Neutrophil (primary cell): ENCODE measurements at regions not wholly inside any gene's neighbourhood (a gene's known extent, or its start where the extent isn't known, plus 50 kb on each side); places are given as distances from the start of the nearest gene placed in this dataset.
"Not testable (repeated sequence)": the region's sequence is repeated elsewhere in the genome, so short reads cannot be mapped to it uniquely, and the experiment has no call there.

ENCODE experiments used
- H3K27ac ChIP-seq: fragments of 200-600 bp; sonication (generic); 2 replicates; pipeline ENCODE4 v1.5.1; 2016; ENCODE audit warnings: mild to moderate bottlenecking, moderate library complexity
- H3K27me3 ChIP-seq: fragments of 200-600 bp; sonication (generic); 2 replicates; pipeline ENCODE4 v1.6.0; 2016; ENCODE audit warnings: mild to moderate bottlenecking
- H3K36me3 ChIP-seq: fragments of 200-600 bp; sonication (generic); 2 replicates; pipeline ENCODE4 v1.5.1; 2017
- H3K4me1 ChIP-seq, 2 experiments: fragments of 200-600 bp in 1 of 2; sonication (generic) in 1 of 2; 1 replicate in 1 of 2; 2 replicates in 1 of 2; pipeline versions ENCODE4 v1.5.1 to v1.6.1; 2013 to 2016; ENCODE audit warnings: low read depth in 1 of 2, low read length in 1 of 2, mild to moderate bottlenecking in 1 of 2, moderate library complexity in 1 of 2; ENCODE audit not compliant: control insufficient read depth in 1 of 2, insufficient read depth in 1 of 2
- H3K4me3 ChIP-seq, 2 experiments: fragments of 200-600 bp in 1 of 2; sonication (generic) in 1 of 2; 1 replicate in 1 of 2; 2 replicates in 1 of 2; pipeline ENCODE4 v1.5.1; 2013 to 2016; ENCODE audit warnings: low read depth in 1 of 2, low read length in 1 of 2, mild to moderate bottlenecking in 1 of 2, moderate library complexity in 1 of 2
- H3K9me3 ChIP-seq: fragments of 200-600 bp; sonication (generic); 2 replicates; pipeline ENCODE4 v1.5.1; 2016
- CTCF ChIP-seq: fragments of 200-600 bp; sonication (generic); IDR thresholded peaks from 2 replicates; pipeline ENCODE4 v1.5.1; 2016; ENCODE audit warnings: antibody characterized with exemption

GRCh38 chr5:118506217-118506852, 482.0 kb downstream of the DTWD2 start:
- no peaks in the 10 kb centered on the region for H3K9me3 ChIP-seq
- H3K4me3 ChIP-seq, result no peak overlapping the region
- H3K27ac ChIP-seq, result no peak overlapping the region
- no peaks in the 10 kb centered on the region for H3K4me1 ChIP-seq
- no peaks in the 10 kb centered on the region for H3K27me3 ChIP-seq
- TF ChIP-seq CTCF, result no peak
- no peaks in the 10 kb centered on the region for H3K36me3 ChIP-seq

DNA sequence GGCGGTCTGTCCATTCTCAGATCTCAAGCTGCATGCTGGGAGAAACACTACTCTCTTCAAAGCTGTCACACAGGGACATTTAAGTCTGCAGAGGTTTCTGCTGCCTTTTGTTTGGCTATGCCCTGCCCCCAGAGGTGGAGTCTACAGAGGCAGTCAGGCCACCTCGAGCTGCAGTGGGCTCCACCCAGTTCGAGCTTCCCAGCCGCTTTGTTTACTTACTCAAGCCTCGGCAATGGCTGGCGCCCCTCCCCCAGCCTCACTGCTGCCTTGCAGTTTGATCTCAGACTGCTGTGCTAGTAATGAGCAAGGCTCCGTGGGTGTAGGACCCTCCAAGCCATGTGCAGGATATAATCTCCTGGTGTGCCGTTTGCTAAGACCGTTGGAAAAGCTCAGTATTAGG, 486.1 kb downstream of the DTWD2 start:
- H3K9me3 ChIP-seq, H3K4me3 ChIP-seq, H3K4me1 ChIP-seq, H3K27ac ChIP-seq, H3K36me3 ChIP-seq, H3K27me3 ChIP-seq: not testable (repeated sequence)

GRCh38 chr5:118491351-118491750, 497.0 kb downstream of the DTWD2 start:
- no peaks in the 10 kb centered on the region for H3K27me3 ChIP-seq
- no peaks in the 10 kb centered on the region for H3K36me3 ChIP-seq
- no peak for TF ChIP-seq CTCF
- no peak overlapping the region for H3K4me3 ChIP-seq
- H3K27ac ChIP-seq, result no peak overlapping the region
- H3K4me1 ChIP-seq, result no peaks in the 10 kb centered on the region
- no peaks in the 10 kb centered on the region for H3K9me3 ChIP-seq

GRCh38 chr5:118486647-118487225, 501.6 kb downstream of the DTWD2 start:
- TF ChIP-seq CTCF, result no peak
- Histone ChIP-seq H3K27ac (no peak overlapping the region), H3K4me3 (no peak overlapping the region), H3K27me3 (no peaks in the 10 kb centered on the region), H3K36me3 (no peaks in the 10 kb centered on the region), H3K9me3 (no peaks in the 10 kb centered on the region), H3K4me1 (no peaks in the 10 kb centered on the region)

- no peak overlapping the region for H3K27ac ChIP-seq
- no peak overlapping the region for H3K4me3 ChIP-seq
- H3K36me3 ChIP-seq, result no peaks in the 10 kb centered on the region
- H3K9me3 ChIP-seq, result no peaks in the 10 kb centered on the region
- H3K27me3 ChIP-seq, result no peaks in the 10 kb centered on the region
- no peaks in the 10 kb centered on the region for H3K4me1 ChIP-seq
- no peak for TF ChIP-seq CTCF
Observed at GRCh38 chr5:118479285-118479684, 509.1 kb downstream of the DTWD2 start.

DNA sequence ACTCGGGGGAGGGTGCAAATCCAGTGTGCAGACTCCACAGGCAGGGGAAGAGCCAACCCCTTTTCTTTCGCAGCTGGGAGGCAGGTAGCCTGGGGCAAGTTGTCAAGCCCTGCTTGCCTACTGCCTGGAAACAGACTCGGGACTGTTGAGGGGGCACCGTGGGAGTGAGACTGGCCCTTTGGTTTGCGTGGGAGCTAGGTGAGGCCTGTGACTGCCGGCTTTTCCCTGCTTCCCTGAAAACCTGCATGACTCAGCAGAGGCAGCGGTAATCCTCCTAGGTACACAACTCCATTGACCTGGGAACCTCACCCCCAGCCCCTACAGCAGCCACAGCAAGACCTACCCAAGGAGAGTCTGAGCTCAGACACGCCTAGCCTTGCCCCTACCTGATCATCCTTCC, 509.5 kb downstream of the DTWD2 start:
- Histone ChIP-seq H3K27me3 (no peaks in the 10 kb centered on the region), H3K4me3 (no peak overlapping the region), H3K4me1 (no peaks in the 10 kb centered on the region), H3K36me3 (no peaks in the 10 kb centered on the region), H3K27ac (no peak overlapping the region), H3K9me3 (no peaks in the 10 kb centered on the region)
- no peak for TF ChIP-seq CTCF
